ENCODE measurements at regions not wholly inside any gene's neighbourhood (a gene's known extent, or its start where the extent isn't known, plus 50 kb on each side); places are given as distances from the start of the nearest gene placed in this dataset.

DNA sequence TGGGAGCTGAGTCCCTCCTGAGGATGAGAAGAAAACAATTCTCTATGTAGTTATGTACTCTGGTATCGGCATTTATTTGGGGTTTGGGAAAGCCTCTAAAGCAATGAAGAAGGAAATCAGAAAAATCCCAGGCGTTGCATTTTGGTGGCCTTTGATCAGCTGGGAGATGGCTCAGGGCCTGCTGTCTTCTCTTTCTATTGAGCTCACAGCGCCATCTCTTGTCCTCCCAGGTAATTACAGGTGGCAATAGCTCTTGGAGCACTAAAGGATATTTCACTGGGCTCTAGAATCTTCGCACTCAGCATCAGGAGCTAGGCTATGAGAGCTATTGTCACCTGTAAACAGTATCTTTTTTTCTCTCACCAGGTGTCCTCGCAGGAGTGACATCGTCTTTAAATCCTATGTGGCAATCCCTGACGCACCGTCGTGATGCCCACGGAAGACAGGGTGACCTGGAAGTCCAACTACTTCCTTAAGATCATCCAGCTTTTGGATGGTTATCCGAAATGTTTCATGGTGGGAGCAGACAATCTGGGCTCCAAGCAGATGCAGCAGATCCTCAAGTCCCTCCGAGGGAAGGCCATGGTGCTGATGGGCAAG is 76.1 kb upstream of the PMAIP1 start:
- H3K36me3 ChIP-seq = no peaks in the 10 kb centered on the region
- no peak overlapping the region for H3K27ac ChIP-seq
- intact Hi-C loops (cut with DNase I) = loop anchor here (1.0 to 5.0 kb wide), 4 partner anchors 41 to 364 kb away; partner anchors contain the start of gene CCBE1
- no peaks in the 10 kb centered on the region for H3K4me1 ChIP-seq (replicated peaks)
- 40% methylated on average over 12 of the region's 12 CpGs for WGBS
- no peaks in the 10 kb centered on the region for H3K27me3 ChIP-seq (replicated peaks; ENCODE audit: insufficient read depth)
- TF ChIP-seq POLR2AphosphoS5 (IDR thresholded peaks at IDR 0.05) (no peak), POLR2A (IDR thresholded peaks at IDR 0.05) (no peak)
- TF ChIP-seq, protein P1, sequence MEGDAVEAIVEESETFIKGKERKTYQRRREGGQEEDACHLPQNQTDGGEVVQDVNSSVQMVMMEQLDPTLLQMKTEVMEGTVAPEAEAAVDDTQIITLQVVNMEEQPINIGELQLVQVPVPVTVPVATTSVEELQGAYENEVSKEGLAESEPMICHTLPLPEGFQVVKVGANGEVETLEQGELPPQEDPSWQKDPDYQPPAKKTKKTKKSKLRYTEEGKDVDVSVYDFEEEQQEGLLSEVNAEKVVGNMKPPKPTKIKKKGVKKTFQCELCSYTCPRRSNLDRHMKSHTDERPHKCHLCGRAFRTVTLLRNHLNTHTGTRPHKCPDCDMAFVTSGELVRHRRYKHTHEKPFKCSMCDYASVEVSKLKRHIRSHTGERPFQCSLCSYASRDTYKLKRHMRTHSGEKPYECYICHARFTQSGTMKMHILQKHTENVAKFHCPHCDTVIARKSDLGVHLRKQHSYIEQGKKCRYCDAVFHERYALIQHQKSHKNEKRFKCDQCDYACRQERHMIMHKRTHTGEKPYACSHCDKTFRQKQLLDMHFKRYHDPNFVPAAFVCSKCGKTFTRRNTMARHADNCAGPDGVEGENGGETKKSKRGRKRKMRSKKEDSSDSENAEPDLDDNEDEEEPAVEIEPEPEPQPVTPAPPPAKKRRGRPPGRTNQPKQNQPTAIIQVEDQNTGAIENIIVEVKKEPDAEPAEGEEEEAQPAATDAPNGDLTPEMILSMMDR (IDR thresholded peaks at IDR 0.05) = peak; percentile 38 to 84 (median 68)
- no peak overlapping the region for H3K4me3 ChIP-seq
- peak; percentile 65 for DNase-seq (ENCODE audit: low spot score)
- H3K9me3 ChIP-seq = no peaks in the 10 kb centered on the region

DNA sequence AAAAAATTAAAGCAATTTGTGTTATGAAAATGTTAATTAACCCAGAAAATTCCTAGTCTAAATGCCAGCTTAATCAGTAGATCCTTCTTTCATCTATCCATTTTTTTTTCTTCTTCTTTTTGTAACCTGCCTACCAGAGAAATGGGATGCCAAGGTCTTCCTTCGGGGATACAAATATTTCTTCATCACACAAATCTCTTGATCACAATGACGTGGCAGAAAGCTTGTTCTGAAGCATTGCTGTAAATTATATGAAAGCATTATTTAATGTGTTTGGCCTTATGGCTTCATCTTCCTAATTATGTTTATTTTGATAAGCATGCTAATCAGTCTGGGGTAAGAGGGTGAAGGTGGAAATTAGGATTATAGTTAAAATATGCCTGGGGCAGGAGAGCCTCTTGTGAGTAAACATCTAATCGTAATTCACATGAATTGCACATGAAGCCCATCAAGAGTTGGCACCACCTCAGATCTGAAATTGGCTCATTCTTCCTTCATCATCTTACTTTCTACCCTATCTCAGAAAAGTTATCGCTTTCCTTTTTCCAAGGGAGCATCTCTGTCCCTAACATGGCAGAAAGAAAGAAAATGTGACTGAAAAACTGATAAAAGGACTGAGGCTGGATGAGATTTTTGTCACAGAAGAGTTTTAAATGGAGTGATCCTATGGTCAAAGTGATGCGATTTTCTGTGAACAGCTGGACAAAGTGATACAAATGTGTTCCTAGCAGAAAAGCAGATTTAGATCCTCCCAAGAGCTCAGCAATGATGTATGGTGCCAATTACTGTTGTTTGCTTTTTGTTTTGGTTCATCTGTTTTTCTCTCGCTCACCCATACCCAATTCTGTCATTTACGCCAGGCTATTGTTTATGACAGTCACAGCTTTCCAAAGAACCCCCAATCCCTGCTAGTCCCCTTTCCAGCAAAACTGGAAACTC is 76.9 kb upstream of the PMAIP1 start:
- WGBS = 79% methylated on average over 7 of the region's 7 CpGs
- TF ChIP-seq, protein P1 (IDR thresholded peaks at IDR 0.05) = no peak
- TF ChIP-seq POLR2AphosphoS5 (IDR thresholded peaks at IDR 0.05) (no peak), POLR2A (IDR thresholded peaks at IDR 0.05) (no peak)
- H3K4me3 ChIP-seq = no peak overlapping the region
- no peaks in the 10 kb centered on the region for H3K27me3 ChIP-seq (replicated peaks; ENCODE audit: insufficient read depth)
- H3K4me1 ChIP-seq (replicated peaks) = no peaks in the 10 kb centered on the region
- H3K9me3 ChIP-seq = no peaks in the 10 kb centered on the region
- intact Hi-C loops (cut with DNase I) = loop anchor here (1.0 to 5.0 kb wide), 4 partner anchors 41 to 364 kb away; partner anchors contain the start of gene CCBE1
- H3K36me3 ChIP-seq = no peaks in the 10 kb centered on the region
- DNase-seq (ENCODE audit: low spot score) = no peak
- no peak overlapping the region for H3K27ac ChIP-seq

DNA sequence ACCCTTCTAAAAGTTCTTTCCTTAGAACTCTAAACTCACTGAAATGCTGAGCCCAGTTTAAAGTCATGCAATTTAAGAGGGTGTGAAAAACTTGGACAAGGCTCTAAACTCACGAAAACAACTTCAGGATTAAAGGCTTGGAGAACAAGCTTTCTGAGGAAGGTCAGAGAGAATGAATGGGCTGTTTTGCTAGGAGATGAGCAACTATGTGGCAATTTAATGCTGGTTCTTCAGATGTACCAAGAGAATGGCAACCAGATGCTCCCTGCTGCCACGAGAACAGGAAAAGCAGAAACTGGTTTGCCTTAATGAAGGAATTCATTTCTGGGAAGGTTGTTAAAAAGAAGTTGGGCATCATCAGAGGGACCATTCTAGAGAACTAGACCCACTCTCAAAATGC is 77.8 kb upstream of the PMAIP1 start:
- Histone ChIP-seq H3K27ac (no peak overlapping the region), H3K4me1 (replicated peaks) (no peaks in the 10 kb centered on the region), H3K4me3 (no peak overlapping the region), H3K36me3 (no peaks in the 10 kb centered on the region), H3K9me3 (no peaks in the 10 kb centered on the region), H3K27me3 (replicated peaks; ENCODE audit: insufficient read depth) (no peaks in the 10 kb centered on the region)
- intact Hi-C loops (cut with DNase I) = loop anchor here (2.0 to 5.0 kb wide), 2 partner anchors 40 to 191 kb away; no protein-coding TSS in a partner anchor
- 64% methylated on average over 2 of the region's 2 CpGs for WGBS
- no peak for DNase-seq (ENCODE audit: low spot score)
- TF ChIP-seq, protein P1 (IDR thresholded peaks at IDR 0.05) = no peak
- TF ChIP-seq POLR2A (IDR thresholded peaks at IDR 0.05) (no peak), POLR2AphosphoS5 (IDR thresholded peaks at IDR 0.05) (no peak)

DNA sequence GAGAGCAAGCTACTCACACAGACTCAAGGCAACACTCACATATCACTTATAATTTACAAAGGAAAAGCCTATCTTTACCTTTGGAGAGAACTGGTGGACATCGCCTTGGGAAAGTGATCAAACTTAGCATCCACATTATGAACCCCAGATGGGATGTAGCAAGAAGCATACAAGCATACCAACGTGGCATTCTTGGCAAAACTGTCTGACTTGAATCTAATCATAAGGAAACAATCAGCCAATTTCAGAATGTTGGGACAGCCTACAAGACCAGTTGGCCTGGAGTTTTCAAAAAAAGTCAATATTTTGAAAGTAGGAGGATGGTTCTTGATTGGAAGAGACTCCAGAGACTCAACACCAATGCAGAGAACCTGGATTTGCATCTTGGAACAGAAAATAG is 79.1 kb upstream of the PMAIP1 start:
- DNase-seq (ENCODE audit: low spot score) = no peak
- Histone ChIP-seq H3K9me3 (no peaks in the 10 kb centered on the region), H3K27ac (no peak overlapping the region), H3K36me3 (no peaks in the 10 kb centered on the region), H3K4me1 (replicated peaks) (no peaks in the 10 kb centered on the region), H3K4me3 (no peak overlapping the region), H3K27me3 (replicated peaks; ENCODE audit: insufficient read depth) (no peaks in the 10 kb centered on the region)
- TF ChIP-seq POLR2A (IDR thresholded peaks at IDR 0.05) (no peak), POLR2AphosphoS5 (IDR thresholded peaks at IDR 0.05) (no peak)
- TF ChIP-seq, protein P1 (IDR thresholded peaks at IDR 0.05) = no peak
- WGBS = 66% methylated on average over 2 of the region's 2 CpGs
- intact Hi-C loops (cut with DNase I) = loop anchor here (5.0 kb wide), 1 partner anchor 38 kb away; no protein-coding TSS in a partner anchor
